ENCODE measurements at regions not wholly inside any gene's neighbourhood (a gene's known extent, or its start where the extent isn't known, plus 50 kb on each side); places are given as distances from the start of the nearest gene placed in this dataset.

DNA sequence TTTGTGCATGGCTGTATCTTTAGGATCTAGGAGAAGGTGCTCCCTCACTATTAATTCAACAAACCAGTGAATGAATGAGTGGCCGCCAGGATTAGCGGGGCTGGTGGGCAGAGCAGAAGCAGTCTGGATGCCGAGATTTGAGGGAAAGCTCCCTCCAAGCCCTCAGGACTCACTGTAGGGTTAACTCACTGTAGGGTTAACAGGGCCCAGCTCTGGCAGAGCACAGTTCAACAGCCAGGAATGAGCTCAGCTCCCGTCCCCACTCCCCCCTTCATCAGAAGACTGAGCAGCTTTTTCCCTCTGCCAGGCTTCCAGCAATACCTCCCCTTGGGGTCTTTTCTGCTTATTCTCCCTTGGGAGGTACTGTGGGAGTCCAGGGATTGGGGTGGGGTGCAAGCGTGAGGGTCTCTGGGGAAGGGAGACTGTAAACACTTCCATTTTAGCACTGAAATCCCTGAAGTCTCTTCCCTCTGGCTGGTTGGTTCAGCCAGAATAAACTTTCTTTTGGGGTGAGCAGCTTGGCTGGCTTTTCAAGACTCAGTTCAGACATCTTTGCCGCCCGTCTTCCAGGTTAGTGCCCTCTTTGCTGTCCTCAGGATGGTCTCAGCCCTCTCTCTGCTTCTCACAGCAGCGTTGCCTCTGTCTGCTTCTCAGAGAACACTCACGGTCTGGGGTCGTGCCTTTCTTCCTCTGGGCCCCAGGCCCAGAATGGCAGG, 53.7 kb upstream of the WSB1 start:
- no peak for TF ChIP-seq EZH2phosphoT487 (IDR thresholded peaks at IDR 0.05; ENCODE audit: borderline replicate concordance)
- TF ChIP-seq, protein P1, sequence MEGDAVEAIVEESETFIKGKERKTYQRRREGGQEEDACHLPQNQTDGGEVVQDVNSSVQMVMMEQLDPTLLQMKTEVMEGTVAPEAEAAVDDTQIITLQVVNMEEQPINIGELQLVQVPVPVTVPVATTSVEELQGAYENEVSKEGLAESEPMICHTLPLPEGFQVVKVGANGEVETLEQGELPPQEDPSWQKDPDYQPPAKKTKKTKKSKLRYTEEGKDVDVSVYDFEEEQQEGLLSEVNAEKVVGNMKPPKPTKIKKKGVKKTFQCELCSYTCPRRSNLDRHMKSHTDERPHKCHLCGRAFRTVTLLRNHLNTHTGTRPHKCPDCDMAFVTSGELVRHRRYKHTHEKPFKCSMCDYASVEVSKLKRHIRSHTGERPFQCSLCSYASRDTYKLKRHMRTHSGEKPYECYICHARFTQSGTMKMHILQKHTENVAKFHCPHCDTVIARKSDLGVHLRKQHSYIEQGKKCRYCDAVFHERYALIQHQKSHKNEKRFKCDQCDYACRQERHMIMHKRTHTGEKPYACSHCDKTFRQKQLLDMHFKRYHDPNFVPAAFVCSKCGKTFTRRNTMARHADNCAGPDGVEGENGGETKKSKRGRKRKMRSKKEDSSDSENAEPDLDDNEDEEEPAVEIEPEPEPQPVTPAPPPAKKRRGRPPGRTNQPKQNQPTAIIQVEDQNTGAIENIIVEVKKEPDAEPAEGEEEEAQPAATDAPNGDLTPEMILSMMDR (conservative IDR thresholded peaks at IDR 0.05; ENCODE audit: low read length) = no peak
